Activated CD8-positive, alpha-beta T cell treated with anti-CD3 and anti-CD28 coated beads for 36 hours (primary cell): ENCODE measurements at regions not wholly inside any gene's neighbourhood (a gene's known extent, or its start where the extent isn't known, plus 50 kb on each side); places are given as distances from the start of the nearest gene placed in this dataset.

Experiments used
- ATAC-seq: fragments of 200-7000 bp; cut with Tn5 transposase; one replicate; pipeline ENCODE4 v1.10.0; 2021; ENCODE audit warnings: mild to moderate bottlenecking, moderate library complexity
- CTCF ChIA-PET: fragments of 350-600 bp; sonication (Branson Sonifier 250); formaldehyde crosslinking; loops from one replicate; lab custom pipeline; 2021; ENCODE audit warnings: antibody characterized with exemption; lab: Charles Lee
- POLR2A ChIA-PET: fragments of 350-600 bp; sonication (Branson Sonifier 250); formaldehyde crosslinking; loops from one replicate; lab custom pipeline; 2021; ENCODE audit warnings: antibody characterized with exemption; lab: Charles Lee
- DNase-seq: peaks from one replicate; pipeline ENCODE4 v3.0.0-alpha.2; 2020
- H3K27ac Mint-ChIP-seq: one replicate; pipeline ENCODE4 v1.8.0; 2021; ENCODE audit warnings: mild to moderate bottlenecking, mixed read lengths
- H3K27me3 Mint-ChIP-seq: one replicate; pipeline ENCODE4 v1.8.0; 2021; ENCODE audit warnings: mixed read lengths
- H3K36me3 Mint-ChIP-seq: one replicate; pipeline ENCODE4 v1.8.0; 2021; ENCODE audit warnings: low read depth, mixed read lengths
- H3K4me1 Mint-ChIP-seq: one replicate; pipeline ENCODE4 v1.8.0; 2021; ENCODE audit warnings: low read depth, mixed read lengths
- H3K4me3 Mint-ChIP-seq: one replicate; pipeline ENCODE4 v1.8.0; 2021; ENCODE audit warnings: mild to moderate bottlenecking, moderate library complexity, mixed read lengths
- H3K9me3 Mint-ChIP-seq: one replicate; pipeline ENCODE4 v1.8.0; 2021; ENCODE audit warnings: mixed read lengths
- intact Hi-C: fragments of 100-400 bp; cut with micrococcal nuclease; formaldehyde crosslinking; loops from one replicate; pipeline ENCODE4 v1.10.0; 2022
- TF ChIP-seq, protein P1 (sequence below): fragments of 200-600 bp; IDR thresholded peaks from one replicate; pipeline ENCODE4 v1.8.0; 2022; ENCODE audit warnings: antibody characterized with exemption, mild to moderate bottlenecking

DNA sequence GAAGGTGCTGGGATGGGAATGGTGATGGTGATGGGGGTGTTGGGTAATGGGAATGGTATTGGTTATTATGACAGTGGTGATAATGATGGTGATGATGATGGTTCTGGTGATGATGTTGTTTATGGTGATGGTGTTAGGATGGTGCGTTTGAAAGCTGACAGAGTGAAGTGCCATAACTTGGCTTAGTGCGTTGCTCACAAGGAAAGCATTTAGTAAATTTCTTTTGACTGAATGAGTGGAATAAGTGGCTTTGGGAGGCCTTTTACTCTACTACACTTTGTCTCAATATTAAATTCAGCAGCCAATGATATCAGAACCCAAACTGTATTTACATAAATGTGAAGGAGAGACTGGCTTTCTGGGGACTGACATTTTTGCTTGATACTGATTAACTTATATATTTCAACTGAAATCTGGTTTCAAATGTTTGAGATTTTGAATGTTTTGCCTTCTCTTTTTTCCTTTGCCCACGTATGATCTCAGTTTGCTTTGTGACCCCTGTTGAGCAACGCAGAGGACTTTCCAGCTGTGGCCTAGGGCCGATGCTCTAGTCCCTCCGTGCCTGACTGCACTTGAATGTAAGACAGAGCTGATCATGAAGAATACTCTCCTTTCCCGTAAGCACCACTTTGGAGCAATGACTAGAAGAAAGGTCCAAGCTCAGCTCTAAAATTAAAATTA is 128.5 kb upstream of the SH3BP4 start:
- no peaks in the 10 kb centered on the region for H3K4me1 Mint-ChIP-seq
- ChIA-PET POLR2A (no interaction called here), CTCF (no interaction called here)
- intact Hi-C loops = no loop called here
- DNase-seq (no peak), ATAC-seq (no peak)
- TF ChIP-seq, protein P1, sequence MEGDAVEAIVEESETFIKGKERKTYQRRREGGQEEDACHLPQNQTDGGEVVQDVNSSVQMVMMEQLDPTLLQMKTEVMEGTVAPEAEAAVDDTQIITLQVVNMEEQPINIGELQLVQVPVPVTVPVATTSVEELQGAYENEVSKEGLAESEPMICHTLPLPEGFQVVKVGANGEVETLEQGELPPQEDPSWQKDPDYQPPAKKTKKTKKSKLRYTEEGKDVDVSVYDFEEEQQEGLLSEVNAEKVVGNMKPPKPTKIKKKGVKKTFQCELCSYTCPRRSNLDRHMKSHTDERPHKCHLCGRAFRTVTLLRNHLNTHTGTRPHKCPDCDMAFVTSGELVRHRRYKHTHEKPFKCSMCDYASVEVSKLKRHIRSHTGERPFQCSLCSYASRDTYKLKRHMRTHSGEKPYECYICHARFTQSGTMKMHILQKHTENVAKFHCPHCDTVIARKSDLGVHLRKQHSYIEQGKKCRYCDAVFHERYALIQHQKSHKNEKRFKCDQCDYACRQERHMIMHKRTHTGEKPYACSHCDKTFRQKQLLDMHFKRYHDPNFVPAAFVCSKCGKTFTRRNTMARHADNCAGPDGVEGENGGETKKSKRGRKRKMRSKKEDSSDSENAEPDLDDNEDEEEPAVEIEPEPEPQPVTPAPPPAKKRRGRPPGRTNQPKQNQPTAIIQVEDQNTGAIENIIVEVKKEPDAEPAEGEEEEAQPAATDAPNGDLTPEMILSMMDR = no peak
- no peak overlapping the region for H3K27ac Mint-ChIP-seq
- no peaks in the 10 kb centered on the region for H3K36me3 Mint-ChIP-seq
- H3K4me3 Mint-ChIP-seq = no peak overlapping the region
- H3K27me3 Mint-ChIP-seq = peaks cover 2% of the 10 kb centered on the region
- no peaks in the 10 kb centered on the region for H3K9me3 Mint-ChIP-seq

DNA sequence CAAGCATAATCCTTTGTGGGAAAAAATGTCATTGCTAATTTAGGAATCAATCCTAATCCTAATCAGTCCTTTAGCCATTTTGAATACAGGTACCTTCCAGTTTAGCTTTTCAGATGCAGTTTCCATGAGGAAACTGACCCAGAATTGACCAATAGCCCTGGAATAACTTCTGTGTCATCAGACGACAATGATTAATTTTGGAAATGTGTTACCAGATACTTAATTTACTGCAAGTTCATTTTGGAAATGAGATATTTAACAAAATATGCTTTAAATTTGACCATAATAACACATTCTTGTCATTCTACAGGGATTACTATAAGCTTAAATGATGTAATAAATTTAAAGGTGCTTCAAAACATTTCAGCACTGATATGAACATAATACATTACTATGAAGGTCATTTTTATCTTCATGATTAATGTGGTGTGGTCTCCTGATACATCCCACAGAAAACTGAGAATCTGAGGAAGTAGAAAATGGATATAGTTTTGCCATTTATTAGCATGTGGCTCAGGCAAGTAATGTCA is 129.8 kb upstream of the SH3BP4 start:
- Mint-ChIP-seq H3K36me3 (no peaks in the 10 kb centered on the region), H3K27me3 (peaks cover 2% of the 10 kb centered on the region), H3K4me3 (no peak overlapping the region), H3K27ac (no peak overlapping the region), H3K9me3 (no peaks in the 10 kb centered on the region), H3K4me1 (no peaks in the 10 kb centered on the region)
- ATAC-seq = no peak
- ChIA-PET CTCF (no interaction called here), POLR2A (interaction anchor here (0.6 kb wide), 1 partner anchor 1494 kb away, joined by 3 read pairs; no protein-coding TSS in a partner anchor)
- intact Hi-C loops = no loop called here
- TF ChIP-seq, protein P1 = no peak
- no peak for DNase-seq

DNA sequence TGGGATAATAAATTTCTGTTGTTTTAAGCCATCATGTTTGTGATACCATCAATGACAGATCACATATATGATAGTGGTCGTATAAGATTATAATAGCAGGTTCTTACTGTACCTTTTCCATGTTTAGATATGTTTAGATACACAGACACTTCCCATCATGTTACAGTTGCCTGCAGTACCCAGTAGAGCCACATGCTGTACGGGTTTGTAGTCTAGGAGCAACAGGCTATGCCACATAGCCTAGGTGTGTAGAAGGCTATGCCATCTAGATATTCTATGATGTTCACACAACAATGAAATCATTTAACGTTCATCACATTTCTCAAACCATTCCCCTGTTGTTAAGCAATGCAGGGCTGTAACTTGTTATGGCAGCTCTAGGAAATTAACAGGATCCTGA is 132.9 kb upstream of the SH3BP4 start:
- ChIA-PET POLR2A (no interaction called here), CTCF (interaction anchor here (1.3 kb wide), 1 partner anchor 14 kb away, joined by 3 read pairs; no protein-coding TSS in a partner anchor)
- no peak for ATAC-seq
- DNase-seq = no peak
- intact Hi-C loops = no loop called here
- TF ChIP-seq, protein P1 = no peak
- H3K36me3 Mint-ChIP-seq = no peaks in the 10 kb centered on the region
- H3K4me1 Mint-ChIP-seq = no peaks in the 10 kb centered on the region
- no peak overlapping the region for H3K4me3 Mint-ChIP-seq
- no peaks in the 10 kb centered on the region for H3K9me3 Mint-ChIP-seq
- no peak overlapping the region for H3K27ac Mint-ChIP-seq
- H3K27me3 Mint-ChIP-seq = peaks cover 7% of the 10 kb centered on the region

DNA sequence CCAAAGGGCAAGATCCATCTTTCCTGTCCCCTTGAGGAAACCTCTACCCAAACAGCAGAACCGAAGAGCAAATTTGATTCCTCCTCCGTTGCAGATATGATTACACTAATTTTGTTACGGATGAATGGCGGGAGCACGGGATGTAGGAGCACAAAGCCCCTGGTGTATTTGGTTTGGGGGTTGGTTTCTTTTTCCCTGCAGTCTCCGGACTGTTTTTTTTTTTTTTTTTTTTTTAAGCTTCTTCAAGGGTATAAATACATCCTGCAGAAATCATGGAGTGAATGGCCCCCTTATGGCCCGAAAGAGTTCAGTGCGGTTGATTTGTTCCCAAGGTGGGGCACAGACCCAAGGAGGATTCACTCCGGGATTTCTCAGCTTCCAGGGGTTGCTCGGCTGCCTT is 135.3 kb upstream of the SH3BP4 start:
- DNase-seq (no peak), ATAC-seq (no peak)
- peaks cover 12% of the 10 kb centered on the region for H3K27me3 Mint-ChIP-seq
- no peak overlapping the region for H3K27ac Mint-ChIP-seq
- CTCF ChIA-PET = no interaction called here
- no peaks in the 10 kb centered on the region for H3K9me3 Mint-ChIP-seq
- H3K4me3 Mint-ChIP-seq = no peak overlapping the region
- H3K36me3 Mint-ChIP-seq = no peaks in the 10 kb centered on the region
- POLR2A ChIA-PET = no interaction called here
- intact Hi-C loops = no loop called here
- no peaks in the 10 kb centered on the region for H3K4me1 Mint-ChIP-seq
- TF ChIP-seq, protein P1 = no peak

DNA sequence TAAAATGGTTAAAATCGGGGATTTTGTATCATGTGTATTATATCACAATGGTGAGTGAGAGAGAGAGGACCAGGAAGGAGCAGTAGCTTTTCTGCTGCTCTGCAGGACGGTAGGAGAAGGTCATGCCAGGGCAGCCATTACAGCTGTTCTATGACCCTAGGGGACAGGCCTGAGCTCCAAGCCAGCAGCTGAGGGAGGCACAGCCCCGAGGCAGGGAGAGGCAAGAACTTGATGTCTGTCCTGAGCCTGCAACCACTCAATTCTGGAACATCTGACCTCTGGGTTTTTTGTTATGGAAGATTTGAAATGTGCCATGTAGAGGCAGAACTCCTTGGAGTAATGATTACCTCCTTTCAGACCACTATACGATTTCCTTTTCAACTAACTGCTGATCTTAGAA is 135.8 kb upstream of the SH3BP4 start:
- DNase-seq = no peak
- ATAC-seq = no peak
- ChIA-PET POLR2A (no interaction called here), CTCF (no interaction called here)
- TF ChIP-seq, protein P1 = no peak
- Mint-ChIP-seq H3K9me3 (no peaks in the 10 kb centered on the region), H3K4me3 (no peak overlapping the region), H3K27ac (no peak overlapping the region), H3K4me1 (no peaks in the 10 kb centered on the region), H3K36me3 (no peaks in the 10 kb centered on the region), H3K27me3 (peaks cover 12% of the 10 kb centered on the region)
- intact Hi-C loops = no loop called here
